ENCODE measurements at regions not wholly inside any gene's neighbourhood (a gene's known extent, or its start where the extent isn't known, plus 50 kb on each side); places are given as distances from the start of the nearest gene placed in this dataset.

- Histone ChIP-seq H3K27me3 (no peaks in the 10 kb centered on the region), H3K4me3 (no peak overlapping the region), H3K9me3 (no peaks in the 10 kb centered on the region), H3K4me1 (no peaks in the 10 kb centered on the region), H3K27ac (no peak overlapping the region), H3K36me3 (replicated peaks in 1 of 2; ENCODE audit: insufficient read depth in 1 of 2, low read depth in 2 of 2) (no peaks in the 10 kb centered on the region)
- intact Hi-C loops (cut with DNase I), result no loop called here
- WGBS, 2 donors, result 87 to 88% methylated on average over 1 of the region's 1 CpG
- TF ChIP-seq CTCF (IDR thresholded peaks at IDR 0.05), result no peak
- no peak for TF ChIP-seq POLR2A (IDR thresholded peaks at IDR 0.05)
- DNase-seq (no peak), ATAC-seq (no peak)
Measured at GRCh38 chr1:198977909-198978308, 339.1 kb downstream of the PTPRC start.

- H3K36me3 ChIP-seq (replicated peaks in 1 of 2; ENCODE audit: insufficient read depth in 1 of 2, low read depth in 2 of 2), result no peaks in the 10 kb centered on the region
- no peak overlapping the region for H3K4me3 ChIP-seq
- WGBS, 2 donors, result 38 to 41% methylated on average over 1 of the region's 1 CpG
- no peaks in the 10 kb centered on the region for H3K4me1 ChIP-seq
- no peak for TF ChIP-seq CTCF (IDR thresholded peaks at IDR 0.05)
- intact Hi-C loops (cut with DNase I), result no loop called here
- ATAC-seq, result no peak
- H3K27me3 ChIP-seq, result no peaks in the 10 kb centered on the region
- no peak for DNase-seq
- H3K27ac ChIP-seq, result no peak overlapping the region
- no peaks in the 10 kb centered on the region for H3K9me3 ChIP-seq
Measured at GRCh38 chr1:198978523-198978922, 339.7 kb downstream of the PTPRC start.

GRCh38 chr1:198986036-198986435 lies 347.2 kb downstream of the PTPRC start:
- 63 to 83% methylated on average over 2 of the region's 2 CpGs for WGBS, 2 donors
- no peaks in the 10 kb centered on the region for H3K4me1 ChIP-seq
- no peak overlapping the region for H3K27ac ChIP-seq
- ATAC-seq (no peak), DNase-seq (no peak)
- intact Hi-C loops (cut with DNase I), result no loop called here
- no peaks in the 10 kb centered on the region for H3K36me3 ChIP-seq (replicated peaks in 1 of 2; ENCODE audit: insufficient read depth in 1 of 2, low read depth in 2 of 2)
- no peaks in the 10 kb centered on the region for H3K27me3 ChIP-seq
- H3K9me3 ChIP-seq, result no peaks in the 10 kb centered on the region
- H3K4me3 ChIP-seq, result no peak overlapping the region
- no peak for TF ChIP-seq POLR2A (IDR thresholded peaks at IDR 0.05)
- TF ChIP-seq CTCF (IDR thresholded peaks at IDR 0.05), result no peak

GRCh38 chr1:198986442-198986841 lies 347.6 kb downstream of the PTPRC start:
- 64 to 74% methylated on average over 1 of the region's 1 CpG for WGBS, 2 donors
- intact Hi-C loops (cut with DNase I), result no loop called here
- Histone ChIP-seq H3K27ac (no peak overlapping the region), H3K27me3 (no peaks in the 10 kb centered on the region), H3K4me3 (no peak overlapping the region), H3K9me3 (no peaks in the 10 kb centered on the region), H3K36me3 (replicated peaks in 1 of 2; ENCODE audit: insufficient read depth in 1 of 2, low read depth in 2 of 2) (no peaks in the 10 kb centered on the region), H3K4me1 (no peaks in the 10 kb centered on the region)
- no peak for DNase-seq
- TF ChIP-seq CTCF (IDR thresholded peaks at IDR 0.05) (no peak), POLR2A (IDR thresholded peaks at IDR 0.05) (no peak)
- ATAC-seq, result no peak

GRCh38 chr1:199002661-199003060 lies 363.8 kb downstream of the PTPRC start:
- intact Hi-C loops (cut with DNase I), result no loop called here
- ATAC-seq (no peak), DNase-seq (no peak)
- Histone ChIP-seq H3K9me3 (no peaks in the 10 kb centered on the region), H3K27me3 (no peaks in the 10 kb centered on the region), H3K4me1 (no peaks in the 10 kb centered on the region), H3K27ac (no peak overlapping the region), H3K36me3 (replicated peaks in 1 of 2; ENCODE audit: insufficient read depth in 1 of 2, low read depth in 2 of 2) (no peaks in the 10 kb centered on the region), H3K4me3 (no peak overlapping the region)
- no peak for TF ChIP-seq POLR2A (IDR thresholded peaks at IDR 0.05)
- no peak for TF ChIP-seq CTCF (IDR thresholded peaks at IDR 0.05)
